Left ventricle myocardium inferior (tissue), 1 donor: ENCODE measurements at regions not wholly inside any gene's neighbourhood (a gene's known extent, or its start where the extent isn't known, plus 50 kb on each side); places are given as distances from the start of the nearest gene placed in this dataset.

Source experiments
- DNase-seq: peaks from one replicate; pipeline ENCODE4 v3.0.0-alpha.2; 2020
- H3K27ac ChIP-seq: fragments of 200-600 bp; replicated peaks from 2 replicates; pipeline ENCODE4 v1.8.0; 2021
- H3K27me3 ChIP-seq: fragments of 200-600 bp; 2 replicates; pipeline ENCODE4 v1.8.0; 2021; ENCODE audit warnings: low read depth
- H3K36me3 ChIP-seq: fragments of 200-600 bp; 2 replicates; pipeline ENCODE4 v1.8.0; 2021
- H3K4me1 ChIP-seq: fragments of 200-600 bp; 2 replicates; pipeline ENCODE4 v1.8.0; 2021
- H3K4me3 ChIP-seq: fragments of 200-600 bp; 2 replicates; pipeline ENCODE4 v1.8.0; 2021; ENCODE audit warnings: mild to moderate bottlenecking, moderate library complexity
- H3K9me3 ChIP-seq: fragments of 200-600 bp; replicated peaks from 2 replicates; pipeline ENCODE4 v1.8.0; 2021
- intact Hi-C: fragments of 100-400 bp; cut with micrococcal nuclease; formaldehyde crosslinking; loops from one replicate; pipeline ENCODE4 v1.11.0; 2022
- TF ChIP-seq, protein P1 (sequence below): fragments of 200-600 bp; IDR thresholded peaks from 2 replicates; pipeline ENCODE4 v1.8.0; 2021; ENCODE audit warnings: antibody characterized with exemption, mild to moderate bottlenecking, borderline replicate concordance
- donor health status: DM: no; HTN: yes; CAD: no; lungs with severe emphysema.

DNA sequence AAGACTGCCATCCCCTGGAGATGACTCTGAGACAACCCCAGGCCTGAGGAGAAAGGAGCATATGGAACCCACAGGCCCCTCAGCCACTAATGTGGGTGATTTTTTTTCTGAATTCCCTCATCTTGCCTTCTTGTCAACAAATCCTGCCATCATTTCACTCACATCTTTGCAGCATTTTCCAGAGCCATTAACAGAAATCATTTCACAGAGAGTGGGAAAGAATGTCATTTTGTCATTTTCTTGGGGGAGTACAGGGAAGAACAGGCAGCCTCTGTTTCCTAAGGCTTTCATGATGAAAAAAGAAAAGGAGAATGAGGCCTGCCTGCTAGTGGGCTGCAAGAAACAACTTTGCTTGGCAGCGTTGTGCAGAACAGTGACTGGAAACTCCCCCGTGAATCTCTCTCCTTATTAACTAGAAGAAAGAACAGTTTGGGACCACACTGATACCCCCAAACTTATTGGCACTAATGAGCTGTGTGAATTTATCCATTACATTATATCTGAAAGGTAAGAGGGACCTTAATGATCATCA, 1464.6 kb upstream of the CELF4 start:
- intact Hi-C loops: no loop called here
- Histone ChIP-seq H3K36me3 (no peaks in the 10 kb centered on the region), H3K27ac (no peak overlapping the region), H3K9me3 (no peaks in the 10 kb centered on the region), H3K4me1 (no peaks in the 10 kb centered on the region), H3K4me3 (no peak overlapping the region), H3K27me3 (no peaks in the 10 kb centered on the region)
- TF ChIP-seq, protein P1, sequence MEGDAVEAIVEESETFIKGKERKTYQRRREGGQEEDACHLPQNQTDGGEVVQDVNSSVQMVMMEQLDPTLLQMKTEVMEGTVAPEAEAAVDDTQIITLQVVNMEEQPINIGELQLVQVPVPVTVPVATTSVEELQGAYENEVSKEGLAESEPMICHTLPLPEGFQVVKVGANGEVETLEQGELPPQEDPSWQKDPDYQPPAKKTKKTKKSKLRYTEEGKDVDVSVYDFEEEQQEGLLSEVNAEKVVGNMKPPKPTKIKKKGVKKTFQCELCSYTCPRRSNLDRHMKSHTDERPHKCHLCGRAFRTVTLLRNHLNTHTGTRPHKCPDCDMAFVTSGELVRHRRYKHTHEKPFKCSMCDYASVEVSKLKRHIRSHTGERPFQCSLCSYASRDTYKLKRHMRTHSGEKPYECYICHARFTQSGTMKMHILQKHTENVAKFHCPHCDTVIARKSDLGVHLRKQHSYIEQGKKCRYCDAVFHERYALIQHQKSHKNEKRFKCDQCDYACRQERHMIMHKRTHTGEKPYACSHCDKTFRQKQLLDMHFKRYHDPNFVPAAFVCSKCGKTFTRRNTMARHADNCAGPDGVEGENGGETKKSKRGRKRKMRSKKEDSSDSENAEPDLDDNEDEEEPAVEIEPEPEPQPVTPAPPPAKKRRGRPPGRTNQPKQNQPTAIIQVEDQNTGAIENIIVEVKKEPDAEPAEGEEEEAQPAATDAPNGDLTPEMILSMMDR: no peak
- no peak for DNase-seq

DNA sequence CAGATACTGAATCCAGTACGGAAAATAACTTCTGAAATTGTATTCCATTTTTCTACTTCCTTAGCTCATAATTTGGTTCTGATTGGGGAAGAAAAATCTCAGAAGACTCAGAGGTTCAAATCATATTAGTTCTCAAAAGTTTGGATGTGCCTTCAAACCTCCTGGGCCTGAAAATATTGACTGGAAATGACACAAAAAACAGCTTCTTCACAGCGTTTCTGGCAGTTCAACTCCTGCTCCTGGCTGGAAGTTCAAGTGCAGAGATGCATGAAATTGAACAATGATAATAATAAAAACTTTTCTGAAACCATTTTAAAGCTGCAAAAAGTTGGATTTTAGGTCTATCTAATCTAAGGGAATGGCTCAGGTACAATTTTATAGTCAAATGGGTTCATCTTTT, 1459.9 kb upstream of the CELF4 start:
- no peaks in the 10 kb centered on the region for H3K27me3 ChIP-seq
- no peak overlapping the region for H3K27ac ChIP-seq
- no peaks in the 10 kb centered on the region for H3K36me3 ChIP-seq
- no peak overlapping the region for H3K4me3 ChIP-seq
- no peaks in the 10 kb centered on the region for H3K9me3 ChIP-seq
- DNase-seq: no peak
- H3K4me1 ChIP-seq: no peaks in the 10 kb centered on the region
- intact Hi-C loops: no loop called here
- TF ChIP-seq, protein P1: no peak

DNA sequence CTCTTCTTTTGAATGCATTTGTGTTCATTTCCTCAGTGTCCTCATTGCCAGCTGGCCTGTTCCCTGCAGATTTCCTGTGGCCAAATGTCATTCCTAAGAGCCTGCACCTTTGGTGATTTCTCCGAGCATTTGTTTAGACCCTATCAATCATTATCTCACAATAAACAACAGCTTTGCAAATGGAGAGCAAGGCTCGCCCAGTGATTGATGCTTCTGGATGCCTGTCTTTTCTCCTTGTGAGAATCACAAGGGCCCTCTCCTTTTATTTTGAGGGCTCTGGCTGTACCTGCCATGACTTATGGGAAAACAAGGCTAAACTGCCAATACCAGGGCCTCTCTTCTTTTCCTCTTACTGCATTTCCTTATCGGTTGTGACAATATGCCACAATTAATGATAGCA, 1454.4 kb upstream of the CELF4 start:
- TF ChIP-seq, protein P1: no peak
- no peak for DNase-seq
- H3K9me3 ChIP-seq: peaks cover 15% of the 10 kb centered on the region
- H3K36me3 ChIP-seq: no peaks in the 10 kb centered on the region
- intact Hi-C loops: no loop called here
- no peak overlapping the region for H3K4me3 ChIP-seq
- H3K27ac ChIP-seq: no peak overlapping the region
- H3K27me3 ChIP-seq: no peaks in the 10 kb centered on the region
- no peaks in the 10 kb centered on the region for H3K4me1 ChIP-seq

DNA sequence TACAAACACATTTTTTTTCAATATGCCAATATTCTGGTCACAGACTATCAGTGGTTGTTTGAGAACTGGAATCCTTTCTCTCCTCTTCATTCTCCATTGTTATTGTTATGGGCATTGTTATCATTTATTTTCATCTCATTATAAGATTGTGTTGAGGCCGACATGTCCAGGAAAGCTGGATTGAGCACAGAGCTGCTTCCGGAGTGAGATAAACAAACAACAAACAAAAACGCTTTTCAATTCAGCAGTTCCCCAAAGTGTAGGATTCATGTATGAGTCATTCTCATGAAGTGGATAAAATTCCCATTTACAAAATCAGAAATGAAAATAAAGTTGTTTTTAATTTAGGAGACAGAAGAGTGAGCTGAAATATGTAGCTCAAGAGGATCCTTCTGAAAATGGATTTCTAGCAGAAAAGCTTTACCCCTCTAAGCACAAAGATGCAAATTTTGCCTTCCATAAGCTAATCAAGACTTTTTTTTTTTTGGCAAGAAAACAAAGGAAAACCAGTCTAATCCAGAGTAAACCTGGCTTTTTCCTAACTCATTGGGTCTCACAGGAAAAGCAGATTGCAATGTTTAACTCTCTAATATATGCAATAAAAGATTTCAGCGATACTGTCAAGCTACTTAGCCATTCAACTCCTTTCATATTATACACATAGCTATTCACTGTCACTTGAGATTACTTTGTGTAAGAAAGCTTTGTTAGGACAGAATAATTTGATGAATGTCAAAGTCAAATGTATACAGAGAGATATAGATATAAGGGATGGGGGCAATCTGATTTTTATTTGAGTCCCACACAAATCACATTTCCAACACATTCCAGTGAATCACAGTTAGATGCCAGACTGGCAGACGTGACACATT, 1441.7 kb upstream of the CELF4 start:
- TF ChIP-seq, protein P1: no peak
- DNase-seq: no peak
- Histone ChIP-seq H3K9me3 (peaks cover 23% of the 10 kb centered on the region), H3K4me3 (no peak overlapping the region), H3K27me3 (no peaks in the 10 kb centered on the region), H3K4me1 (no peaks in the 10 kb centered on the region), H3K27ac (no peak overlapping the region), H3K36me3 (no peaks in the 10 kb centered on the region)
- intact Hi-C loops: no loop called here

DNA sequence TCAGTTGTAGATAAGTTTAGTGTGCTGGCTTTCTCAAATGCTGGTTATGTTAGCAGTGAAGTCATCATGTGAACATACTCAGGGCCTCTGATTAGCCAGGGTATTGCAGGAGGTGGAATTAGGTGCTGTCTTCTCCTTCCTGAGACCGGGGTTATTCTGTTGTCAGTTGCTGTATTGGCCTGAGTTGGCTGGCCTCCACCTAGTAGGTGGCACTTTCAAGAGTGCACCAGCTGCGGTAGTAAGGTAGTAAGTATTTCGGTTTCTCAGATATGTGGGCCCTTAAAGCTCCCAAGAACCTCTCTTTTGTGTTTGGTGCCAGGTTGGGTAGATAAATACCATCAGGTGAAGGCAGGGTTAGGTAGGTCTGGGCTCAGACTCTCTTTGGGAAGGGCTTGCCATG, 1430.5 kb upstream of the CELF4 start:
- H3K4me1 ChIP-seq: no peaks in the 10 kb centered on the region
- H3K4me3 ChIP-seq: no peak overlapping the region
- no peaks in the 10 kb centered on the region for H3K36me3 ChIP-seq
- no peak overlapping the region for H3K27ac ChIP-seq
- H3K27me3 ChIP-seq: no peaks in the 10 kb centered on the region
- TF ChIP-seq, protein P1: no peak
- intact Hi-C loops: no loop called here
- DNase-seq: no peak
- H3K9me3 ChIP-seq: peaks cover 5% of the 10 kb centered on the region
